ENCODE measurements at regions not wholly inside any gene's neighbourhood (a gene's known extent, or its start where the extent isn't known, plus 50 kb on each side); places are given as distances from the start of the nearest gene placed in this dataset.

DNA sequence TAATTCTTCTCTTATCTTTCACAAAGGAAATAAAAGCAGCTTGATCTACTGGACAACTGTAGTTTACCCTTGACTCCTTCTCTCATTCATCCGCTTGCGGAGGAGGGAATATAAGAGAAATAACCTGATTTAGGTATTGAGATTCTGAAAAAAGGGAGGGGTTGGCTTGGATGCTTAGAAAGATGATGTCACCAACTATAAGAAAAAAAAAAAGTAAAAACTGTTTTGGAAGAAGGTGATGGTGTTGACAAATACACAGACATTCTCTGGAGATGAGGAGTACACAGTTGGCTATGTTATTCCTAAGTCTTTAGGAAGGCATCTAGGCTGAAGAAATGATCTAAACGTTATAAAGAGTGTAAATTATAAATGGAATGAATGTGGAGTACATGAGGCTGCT, 103.3 kb downstream of the TMEM114 start:
- H3K27ac Mint-ChIP-seq, result no peak overlapping the region
- H3K4me3 Mint-ChIP-seq (ENCODE audit: low read depth), result no peak overlapping the region
- H3K36me3 Mint-ChIP-seq (ENCODE audit: low read depth), result no peaks in the 10 kb centered on the region
- H3K4me1 Mint-ChIP-seq (ENCODE audit: low read depth), result no peaks in the 10 kb centered on the region
- intact Hi-C loops (cut with micrococcal nuclease), result no loop called here
- H3K9me3 Mint-ChIP-seq, result no peaks in the 10 kb centered on the region
- no peaks in the 10 kb centered on the region for H3K27me3 Mint-ChIP-seq (ENCODE audit: low read depth)
- DNase-seq (ENCODE audit: low spot score), result no peak

DNA sequence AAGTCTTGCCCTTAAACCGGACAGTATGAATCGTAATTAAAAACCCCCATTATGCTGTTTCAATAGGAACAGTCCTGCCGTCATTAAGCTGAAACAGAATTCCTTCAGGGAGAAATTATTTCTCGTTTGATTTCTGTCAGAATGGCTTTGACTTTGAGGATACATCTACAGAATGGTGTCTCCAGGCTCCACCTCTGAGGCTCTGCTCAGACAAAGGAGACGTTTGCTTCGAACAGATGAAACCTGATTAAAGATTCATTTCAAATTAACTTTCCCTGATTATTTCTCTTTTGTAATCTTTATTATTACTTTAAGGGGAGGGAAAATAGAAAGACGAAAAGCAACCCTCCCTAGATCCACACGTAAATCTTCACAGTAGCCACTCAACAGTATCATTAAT, 106.9 kb downstream of the TMEM114 start:
- intact Hi-C loops (cut with micrococcal nuclease), result no loop called here
- no peaks in the 10 kb centered on the region for H3K36me3 Mint-ChIP-seq (ENCODE audit: low read depth)
- no peaks in the 10 kb centered on the region for H3K9me3 Mint-ChIP-seq
- H3K4me3 Mint-ChIP-seq (ENCODE audit: low read depth), result no peak overlapping the region
- no peaks in the 10 kb centered on the region for H3K27me3 Mint-ChIP-seq (ENCODE audit: low read depth)
- no peaks in the 10 kb centered on the region for H3K4me1 Mint-ChIP-seq (ENCODE audit: low read depth)
- DNase-seq (ENCODE audit: low spot score), result no peak
- no peak overlapping the region for H3K27ac Mint-ChIP-seq

GRCh38 chr16:8481810-8482209, 108.5 kb downstream of the TMEM114 start:
- no peaks in the 10 kb centered on the region for H3K36me3 Mint-ChIP-seq (ENCODE audit: low read depth)
- intact Hi-C loops (cut with micrococcal nuclease), result no loop called here
- H3K4me1 Mint-ChIP-seq (ENCODE audit: low read depth), result no peaks in the 10 kb centered on the region
- no peaks in the 10 kb centered on the region for H3K9me3 Mint-ChIP-seq
- H3K27ac Mint-ChIP-seq, result no peak overlapping the region
- DNase-seq (ENCODE audit: low spot score), result no peak
- no peaks in the 10 kb centered on the region for H3K27me3 Mint-ChIP-seq (ENCODE audit: low read depth)
- H3K4me3 Mint-ChIP-seq (ENCODE audit: low read depth), result no peak overlapping the region

GRCh38 chr16:8476824-8477223, 113.5 kb downstream of the TMEM114 start:
- DNase-seq (ENCODE audit: low spot score), result no peak
- H3K27me3 Mint-ChIP-seq (ENCODE audit: low read depth), result no peaks in the 10 kb centered on the region
- intact Hi-C loops (cut with micrococcal nuclease), result no loop called here
- H3K9me3 Mint-ChIP-seq, result no peaks in the 10 kb centered on the region
- H3K4me3 Mint-ChIP-seq (ENCODE audit: low read depth), result no peak overlapping the region
- no peaks in the 10 kb centered on the region for H3K36me3 Mint-ChIP-seq (ENCODE audit: low read depth)
- no peaks in the 10 kb centered on the region for H3K4me1 Mint-ChIP-seq (ENCODE audit: low read depth)
- no peak overlapping the region for H3K27ac Mint-ChIP-seq

GRCh38 chr16:8474587-8474986, 115.7 kb downstream of the TMEM114 start:
- Mint-ChIP-seq H3K4me1 (ENCODE audit: low read depth) (no peaks in the 10 kb centered on the region), H3K36me3 (ENCODE audit: low read depth) (no peaks in the 10 kb centered on the region), H3K9me3 (no peaks in the 10 kb centered on the region), H3K27ac (no peak overlapping the region), H3K27me3 (ENCODE audit: low read depth) (no peaks in the 10 kb centered on the region), H3K4me3 (ENCODE audit: low read depth) (no peak overlapping the region)
- intact Hi-C loops (cut with micrococcal nuclease), result no loop called here
- no peak for DNase-seq (ENCODE audit: low spot score)

GRCh38 chr16:8469102-8469778, 121.1 kb downstream of the TMEM114 start:
- Mint-ChIP-seq H3K27ac (no peak overlapping the region), H3K36me3 (ENCODE audit: low read depth) (no peaks in the 10 kb centered on the region), H3K4me3 (ENCODE audit: low read depth) (no peak overlapping the region), H3K27me3 (ENCODE audit: low read depth) (no peaks in the 10 kb centered on the region), H3K4me1 (ENCODE audit: low read depth) (no peaks in the 10 kb centered on the region), H3K9me3 (no peaks in the 10 kb centered on the region)
- no peak for DNase-seq (ENCODE audit: low spot score)
- intact Hi-C loops (cut with micrococcal nuclease), result no loop called here

DNA sequence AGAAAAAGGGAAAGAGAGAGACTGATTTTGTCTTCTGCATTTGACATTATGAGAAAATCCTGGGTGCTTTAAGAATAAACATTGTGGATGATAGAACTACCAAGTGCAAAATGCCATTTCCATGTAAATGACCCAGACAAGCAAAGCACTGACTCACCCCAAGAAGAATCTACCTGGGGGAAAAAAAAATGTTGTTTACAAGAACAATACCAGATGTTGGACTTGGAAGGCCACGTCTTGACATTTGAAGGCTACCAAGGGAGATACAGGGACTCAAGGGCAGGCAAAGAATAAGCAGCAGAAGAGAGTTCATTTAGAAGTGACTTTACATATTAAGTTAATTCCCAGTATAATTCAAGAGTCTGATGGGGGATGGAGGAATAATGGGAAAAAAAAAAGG, 125.3 kb downstream of the TMEM114 start:
- Mint-ChIP-seq H3K9me3 (no peaks in the 10 kb centered on the region), H3K27me3 (ENCODE audit: low read depth) (no peaks in the 10 kb centered on the region), H3K36me3 (ENCODE audit: low read depth) (no peaks in the 10 kb centered on the region), H3K27ac (no peak overlapping the region), H3K4me3 (ENCODE audit: low read depth) (no peak overlapping the region), H3K4me1 (ENCODE audit: low read depth) (no peaks in the 10 kb centered on the region)
- no peak for DNase-seq (ENCODE audit: low spot score)
- intact Hi-C loops (cut with micrococcal nuclease), result no loop called here

- Mint-ChIP-seq H3K4me3 (ENCODE audit: low read depth) (no peak overlapping the region), H3K36me3 (ENCODE audit: low read depth) (no peaks in the 10 kb centered on the region), H3K4me1 (ENCODE audit: low read depth) (no peaks in the 10 kb centered on the region), H3K27ac (no peak overlapping the region), H3K27me3 (ENCODE audit: low read depth) (no peaks in the 10 kb centered on the region), H3K9me3 (no peaks in the 10 kb centered on the region)
- intact Hi-C loops (cut with micrococcal nuclease), result no loop called here
- DNase-seq (ENCODE audit: low spot score), result no peak
These were observed 131.1 kb downstream of the TMEM114 start for GRCh38 chr16:8459085-8459733.

- intact Hi-C loops (cut with micrococcal nuclease), result no loop called here
- no peak for DNase-seq (ENCODE audit: low spot score)
- no peaks in the 10 kb centered on the region for H3K4me1 Mint-ChIP-seq (ENCODE audit: low read depth)
- H3K4me3 Mint-ChIP-seq (ENCODE audit: low read depth), result no peak overlapping the region
- peaks cover 3% of the 10 kb centered on the region for H3K9me3 Mint-ChIP-seq
- H3K36me3 Mint-ChIP-seq (ENCODE audit: low read depth), result no peaks in the 10 kb centered on the region
- H3K27ac Mint-ChIP-seq, result no peak overlapping the region
- H3K27me3 Mint-ChIP-seq (ENCODE audit: low read depth), result no peaks in the 10 kb centered on the region
These were observed 131.7 kb downstream of the TMEM114 start for GRCh38 chr16:8458481-8459046.

- H3K27me3 Mint-ChIP-seq (ENCODE audit: low read depth), result no peaks in the 10 kb centered on the region
- no peak overlapping the region for H3K27ac Mint-ChIP-seq
- intact Hi-C loops (cut with micrococcal nuclease), result no loop called here
- no peak for DNase-seq (ENCODE audit: low spot score)
- H3K4me3 Mint-ChIP-seq (ENCODE audit: low read depth), result no peak overlapping the region
- no peaks in the 10 kb centered on the region for H3K36me3 Mint-ChIP-seq (ENCODE audit: low read depth)
- peaks cover 3% of the 10 kb centered on the region for H3K9me3 Mint-ChIP-seq
- no peaks in the 10 kb centered on the region for H3K4me1 Mint-ChIP-seq (ENCODE audit: low read depth)
These were observed 137.0 kb downstream of the TMEM114 start for GRCh38 chr16:8453359-8453758.

GRCh38 chr16:8452941-8453340, 137.4 kb downstream of the TMEM114 start:
- Mint-ChIP-seq H3K27me3 (ENCODE audit: low read depth) (no peaks in the 10 kb centered on the region), H3K4me1 (ENCODE audit: low read depth) (no peaks in the 10 kb centered on the region), H3K9me3 (peaks cover 3% of the 10 kb centered on the region), H3K36me3 (ENCODE audit: low read depth) (no peaks in the 10 kb centered on the region), H3K4me3 (ENCODE audit: low read depth) (no peak overlapping the region), H3K27ac (no peak overlapping the region)
- DNase-seq (ENCODE audit: low spot score), result no peak
- intact Hi-C loops (cut with micrococcal nuclease), result no loop called here

GRCh38 chr16:8436931-8437330, 153.4 kb downstream of the TMEM114 start:
- no peak overlapping the region for H3K4me3 Mint-ChIP-seq (ENCODE audit: low read depth)
- intact Hi-C loops (cut with micrococcal nuclease), result no loop called here
- peaks cover 10% of the 10 kb centered on the region for H3K9me3 Mint-ChIP-seq
- H3K36me3 Mint-ChIP-seq (ENCODE audit: low read depth), result no peaks in the 10 kb centered on the region
- H3K27me3 Mint-ChIP-seq (ENCODE audit: low read depth), result no peaks in the 10 kb centered on the region
- no peak overlapping the region for H3K27ac Mint-ChIP-seq
- no peak for DNase-seq (ENCODE audit: low spot score)
- H3K4me1 Mint-ChIP-seq (ENCODE audit: low read depth), result no peaks in the 10 kb centered on the region

GRCh38 chr16:8431783-8432182, 158.5 kb downstream of the TMEM114 start:
- Mint-ChIP-seq H3K36me3 (ENCODE audit: low read depth) (no peaks in the 10 kb centered on the region), H3K4me1 (ENCODE audit: low read depth) (no peaks in the 10 kb centered on the region), H3K4me3 (ENCODE audit: low read depth) (no peak overlapping the region), H3K27ac (no peak overlapping the region), H3K9me3 (peaks cover 13% of the 10 kb centered on the region), H3K27me3 (ENCODE audit: low read depth) (no peaks in the 10 kb centered on the region)
- no peak for DNase-seq (ENCODE audit: low spot score)
- intact Hi-C loops (cut with micrococcal nuclease), result no loop called here

Measured in activated T-helper 2 cell treated with anti-CD3 and anti-CD28 coated beads, Interferon-gamma antibody, Interleukin-2, Interleukin-4, amounts not matched to agents 10 μg/mL and 5 μg/mL and 100 μg/mL, durations not matched to agents 14 hours and 24 hours and 36 hours (primary cell).